ENCODE measurements at regions not wholly inside any gene's neighbourhood (a gene's known extent, or its start where the extent isn't known, plus 50 kb on each side); places are given as distances from the start of the nearest gene placed in this dataset.
A peak's percentile ranks its signal among the peaks of the same experiment; 100 is the strongest.

GRCh38 chr1:88327391-88328267 is 356.4 kb upstream of the PKN2 start:
- FAIRE-seq: peak; percentile 96
- no peaks in the 10 kb centered on the region for H3K27me3 Mint-ChIP-seq (ENCODE audit: low read depth, unreplicated experiment)
- peak overlapping the region; percentile 39 for H2AFZ ChIP-seq (ENCODE audit: low read depth, low read length)
- H3K27ac ChIP-seq (ENCODE audit: low read depth, low read length): peak overlapping the region; percentile 55
- H3K9me3 ChIP-seq (ENCODE audit: insufficient read depth, low read depth, low read length): no peaks in the 10 kb centered on the region
- peaks cover 11% of the 10 kb centered on the region for H3K4me1 ChIP-seq (ENCODE audit: insufficient read depth, low read length)
- DNase-seq (ENCODE audit: low read depth): peak; percentile 92
- no peak overlapping the region for H3K9ac ChIP-seq (ENCODE audit: low read length)
- H3K9me3 Mint-ChIP-seq (ENCODE audit: unreplicated experiment): peaks cover 2% of the 10 kb centered on the region
- H4K20me1 ChIP-seq (ENCODE audit: insufficient read depth, low read length): no peaks in the 10 kb centered on the region
- peak overlapping the region; percentile 44 for H3K4me2 ChIP-seq (ENCODE audit: low read length)
- H3K4me3 ChIP-seq (ENCODE audit: insufficient read depth, low read depth, low read length): no peak overlapping the region
- peaks cover 16% of the 10 kb centered on the region for H3K4me1 Mint-ChIP-seq (ENCODE audit: low read depth, unreplicated experiment)
- H3K4me3 Mint-ChIP-seq (ENCODE audit: unreplicated experiment): peak overlapping the region; percentile 40
- no peaks in the 10 kb centered on the region for H3K36me3 ChIP-seq (ENCODE audit: insufficient read depth, low read length)
- no peaks in the 10 kb centered on the region for H3K36me3 Mint-ChIP-seq (ENCODE audit: low read depth, unreplicated experiment)
- peak overlapping the region; percentile 59 for H3K27ac Mint-ChIP-seq (ENCODE audit: unreplicated experiment)
- H3K27me3 ChIP-seq (ENCODE audit: insufficient read depth, low read length): no peaks in the 10 kb centered on the region
- no peaks in the 10 kb centered on the region for H3K79me2 ChIP-seq (ENCODE audit: insufficient read depth, low read length)
- no peak for TF ChIP-seq CTCF (IDR thresholded peaks at IDR 0.05; ENCODE audit: insufficient read depth, low read depth, low read length)
- no peak for TF ChIP-seq EZH2 (IDR thresholded peaks at IDR 0.05; ENCODE audit: insufficient read depth, low read length)

- H3K36me3 ChIP-seq (ENCODE audit: insufficient read depth, low read length): no peaks in the 10 kb centered on the region
- no peaks in the 10 kb centered on the region for H3K27me3 ChIP-seq (ENCODE audit: insufficient read depth, low read length)
- no peak overlapping the region for H3K9ac ChIP-seq (ENCODE audit: low read length)
- H2AFZ ChIP-seq (ENCODE audit: low read depth, low read length): no peak overlapping the region
- Mint-ChIP-seq H3K27ac (ENCODE audit: unreplicated experiment) (no peak overlapping the region), H3K4me3 (ENCODE audit: unreplicated experiment) (no peak overlapping the region), H3K4me1 (ENCODE audit: low read depth, unreplicated experiment) (peaks cover 16% of the 10 kb centered on the region), H3K36me3 (ENCODE audit: low read depth, unreplicated experiment) (no peaks in the 10 kb centered on the region), H3K9me3 (ENCODE audit: unreplicated experiment) (no peaks in the 10 kb centered on the region), H3K27me3 (ENCODE audit: low read depth, unreplicated experiment) (no peaks in the 10 kb centered on the region)
- TF ChIP-seq CTCF (IDR thresholded peaks at IDR 0.05; ENCODE audit: insufficient read depth, low read depth, low read length) (no peak), EZH2 (IDR thresholded peaks at IDR 0.05; ENCODE audit: insufficient read depth, low read length) (no peak)
- H3K4me1 ChIP-seq (ENCODE audit: insufficient read depth, low read length): peaks cover 11% of the 10 kb centered on the region
- FAIRE-seq (no peak), DNase-seq (ENCODE audit: low read depth) (no peak)
- H3K9me3 ChIP-seq (ENCODE audit: insufficient read depth, low read depth, low read length): no peaks in the 10 kb centered on the region
- H3K79me2 ChIP-seq (ENCODE audit: insufficient read depth, low read length): no peaks in the 10 kb centered on the region
- no peak overlapping the region for H3K4me3 ChIP-seq (ENCODE audit: insufficient read depth, low read depth, low read length)
- H3K27ac ChIP-seq (ENCODE audit: low read depth, low read length): no peak overlapping the region
- H3K4me2 ChIP-seq (ENCODE audit: low read length): no peak overlapping the region
- no peaks in the 10 kb centered on the region for H4K20me1 ChIP-seq (ENCODE audit: insufficient read depth, low read length)
Observed at GRCh38 chr1:88330201-88330600, 353.9 kb upstream of the PKN2 start.
